ENCODE measurements at regions not wholly inside any gene's neighbourhood (a gene's known extent, or its start where the extent isn't known, plus 50 kb on each side); places are given as distances from the start of the nearest gene placed in this dataset.
"Not testable (repeated sequence)": the region's sequence is repeated elsewhere in the genome, so short reads cannot be mapped to it uniquely, and the experiment has no call there.

- Histone ChIP-seq H3K9me3 (ENCODE audit: control insufficient read depth, low read length) (no peaks in the 10 kb centered on the region), H3K36me3 (ENCODE audit: control insufficient read depth, insufficient read depth, low read length) (no peaks in the 10 kb centered on the region), H3K4me3 (ENCODE audit: low read length) (no peak overlapping the region), H3K9ac (ENCODE audit: low read length) (no peak overlapping the region), H3K4me1 (ENCODE audit: control insufficient read depth, insufficient read depth, low read length) (no peaks in the 10 kb centered on the region), H3K27me3 (ENCODE audit: control insufficient read depth, insufficient read depth, low read length) (peaks cover 10% of the 10 kb centered on the region)
Measured at GRCh38 chr7:398888-399287, 108.9 kb downstream of the FOXL3 start.

DNA sequence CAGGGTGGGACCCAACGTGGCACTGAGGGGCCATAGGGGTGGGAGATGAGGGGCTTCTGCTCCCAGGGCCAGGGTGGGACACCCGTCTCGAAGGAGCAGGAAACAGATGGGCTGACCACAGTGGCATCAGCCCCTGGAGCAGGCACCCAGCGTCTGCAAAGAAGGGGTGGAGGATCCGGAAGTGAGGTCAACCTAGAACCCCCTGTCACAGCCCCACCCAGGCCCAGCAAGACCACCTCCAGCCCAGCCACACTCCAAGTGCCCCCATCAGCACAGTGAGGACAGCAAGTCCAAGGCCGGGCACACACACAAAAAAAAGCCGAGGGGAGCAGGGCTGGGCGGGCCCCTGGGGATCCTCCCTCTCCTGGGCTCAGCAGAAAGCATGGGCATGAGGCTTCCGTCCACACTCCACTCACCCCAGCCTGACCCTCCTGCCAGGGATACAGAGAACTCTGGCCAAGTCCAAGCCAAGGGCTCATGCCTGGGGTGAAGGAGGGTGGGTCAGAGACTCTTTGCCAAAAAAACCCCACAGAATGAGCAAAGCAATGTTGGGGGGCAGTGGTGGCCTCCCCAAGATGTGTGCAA lies 111.0 kb downstream of the FOXL3 start:
- Histone ChIP-seq H3K27me3 (ENCODE audit: control insufficient read depth, insufficient read depth, low read length) (peaks cover 18% of the 10 kb centered on the region), H3K36me3 (ENCODE audit: control insufficient read depth, insufficient read depth, low read length) (no peaks in the 10 kb centered on the region), H3K4me3 (ENCODE audit: low read length) (no peak overlapping the region), H3K9ac (ENCODE audit: low read length) (no peak overlapping the region), H3K9me3 (ENCODE audit: control insufficient read depth, low read length) (no peaks in the 10 kb centered on the region), H3K4me1 (ENCODE audit: control insufficient read depth, insufficient read depth, low read length) (no peaks in the 10 kb centered on the region)

DNA sequence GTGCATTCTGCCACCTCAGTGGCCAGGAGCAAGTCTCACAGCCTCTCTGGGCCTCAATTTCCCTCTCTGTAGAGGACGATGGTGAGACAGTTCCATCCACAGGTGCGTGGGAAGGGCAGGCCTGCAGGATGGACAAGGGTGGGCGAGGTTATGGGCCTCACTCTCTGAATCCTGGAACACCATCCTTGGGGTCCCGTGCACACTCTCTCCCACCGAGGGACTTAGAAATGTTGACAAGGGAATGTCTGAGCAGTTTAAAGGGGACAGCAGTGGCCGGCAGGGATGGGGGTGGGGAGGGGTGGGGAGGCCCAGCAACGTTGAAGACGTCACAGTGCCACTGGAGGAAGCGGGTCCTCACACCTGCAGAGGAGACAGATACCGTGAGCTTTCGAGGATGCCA lies 111.5 kb downstream of the FOXL3 start:
- Histone ChIP-seq H3K36me3 (ENCODE audit: control insufficient read depth, insufficient read depth, low read length) (no peaks in the 10 kb centered on the region), H3K9me3 (ENCODE audit: control insufficient read depth, low read length) (no peaks in the 10 kb centered on the region), H3K4me3 (ENCODE audit: low read length) (no peak overlapping the region), H3K9ac (ENCODE audit: low read length) (no peak overlapping the region), H3K27me3 (ENCODE audit: control insufficient read depth, insufficient read depth, low read length) (peaks cover 19% of the 10 kb centered on the region), H3K4me1 (ENCODE audit: control insufficient read depth, insufficient read depth, low read length) (no peaks in the 10 kb centered on the region)

GRCh38 chr7:404812-405488 lies 114.7 kb downstream of the PDGFA start:
- H3K4me1 ChIP-seq (ENCODE audit: control insufficient read depth, insufficient read depth, low read length), result no peaks in the 10 kb centered on the region
- H3K36me3 ChIP-seq (ENCODE audit: control insufficient read depth, insufficient read depth, low read length), result no peaks in the 10 kb centered on the region
- H3K9me3 ChIP-seq (ENCODE audit: control insufficient read depth, low read length), result no peaks in the 10 kb centered on the region
- H3K9ac ChIP-seq (ENCODE audit: low read length), result no peak overlapping the region
- H3K4me3 ChIP-seq (ENCODE audit: low read length), result no peak overlapping the region
- peaks cover 22% of the 10 kb centered on the region for H3K27me3 ChIP-seq (ENCODE audit: control insufficient read depth, insufficient read depth, low read length)

GRCh38 chr7:405489-406211 lies 114.0 kb downstream of the PDGFA start:
- Histone ChIP-seq H3K4me1 (ENCODE audit: control insufficient read depth, insufficient read depth, low read length) (no peaks in the 10 kb centered on the region), H3K36me3 (ENCODE audit: control insufficient read depth, insufficient read depth, low read length) (no peaks in the 10 kb centered on the region), H3K4me3 (ENCODE audit: low read length) (no peak overlapping the region)

GRCh38 chr7:407721-408539 lies 111.7 kb downstream of the PDGFA start:
- Histone ChIP-seq H3K36me3 (ENCODE audit: control insufficient read depth, insufficient read depth, low read length) (no peaks in the 10 kb centered on the region), H3K9me3 (ENCODE audit: control insufficient read depth, low read length) (no peaks in the 10 kb centered on the region), H3K4me1 (ENCODE audit: control insufficient read depth, insufficient read depth, low read length) (no peaks in the 10 kb centered on the region), H3K9ac (ENCODE audit: low read length) (no peak overlapping the region), H3K27me3 (ENCODE audit: control insufficient read depth, insufficient read depth, low read length) (peaks cover 13% of the 10 kb centered on the region), H3K4me3 (ENCODE audit: low read length) (no peak overlapping the region)

More at GRCh38 chr7:405489-406211, 114.0 kb downstream of the PDGFA start:
- no peak overlapping the region for H3K9ac ChIP-seq (ENCODE audit: low read length)
- no peaks in the 10 kb centered on the region for H3K9me3 ChIP-seq (ENCODE audit: control insufficient read depth, low read length)
- H3K27me3 ChIP-seq (ENCODE audit: control insufficient read depth, insufficient read depth, low read length), result peaks cover 17% of the 10 kb centered on the region

GRCh38 chr7:408751-409311 lies 110.8 kb downstream of the PDGFA start:
- no peaks in the 10 kb centered on the region for H3K36me3 ChIP-seq (ENCODE audit: control insufficient read depth, insufficient read depth, low read length)
- no peaks in the 10 kb centered on the region for H3K4me1 ChIP-seq (ENCODE audit: control insufficient read depth, insufficient read depth, low read length)
- H3K9me3 ChIP-seq (ENCODE audit: control insufficient read depth, low read length), result no peaks in the 10 kb centered on the region
- no peak overlapping the region for H3K4me3 ChIP-seq (ENCODE audit: low read length)
- no peak overlapping the region for H3K9ac ChIP-seq (ENCODE audit: low read length)
- peaks cover 13% of the 10 kb centered on the region for H3K27me3 ChIP-seq (ENCODE audit: control insufficient read depth, insufficient read depth, low read length)

DNA sequence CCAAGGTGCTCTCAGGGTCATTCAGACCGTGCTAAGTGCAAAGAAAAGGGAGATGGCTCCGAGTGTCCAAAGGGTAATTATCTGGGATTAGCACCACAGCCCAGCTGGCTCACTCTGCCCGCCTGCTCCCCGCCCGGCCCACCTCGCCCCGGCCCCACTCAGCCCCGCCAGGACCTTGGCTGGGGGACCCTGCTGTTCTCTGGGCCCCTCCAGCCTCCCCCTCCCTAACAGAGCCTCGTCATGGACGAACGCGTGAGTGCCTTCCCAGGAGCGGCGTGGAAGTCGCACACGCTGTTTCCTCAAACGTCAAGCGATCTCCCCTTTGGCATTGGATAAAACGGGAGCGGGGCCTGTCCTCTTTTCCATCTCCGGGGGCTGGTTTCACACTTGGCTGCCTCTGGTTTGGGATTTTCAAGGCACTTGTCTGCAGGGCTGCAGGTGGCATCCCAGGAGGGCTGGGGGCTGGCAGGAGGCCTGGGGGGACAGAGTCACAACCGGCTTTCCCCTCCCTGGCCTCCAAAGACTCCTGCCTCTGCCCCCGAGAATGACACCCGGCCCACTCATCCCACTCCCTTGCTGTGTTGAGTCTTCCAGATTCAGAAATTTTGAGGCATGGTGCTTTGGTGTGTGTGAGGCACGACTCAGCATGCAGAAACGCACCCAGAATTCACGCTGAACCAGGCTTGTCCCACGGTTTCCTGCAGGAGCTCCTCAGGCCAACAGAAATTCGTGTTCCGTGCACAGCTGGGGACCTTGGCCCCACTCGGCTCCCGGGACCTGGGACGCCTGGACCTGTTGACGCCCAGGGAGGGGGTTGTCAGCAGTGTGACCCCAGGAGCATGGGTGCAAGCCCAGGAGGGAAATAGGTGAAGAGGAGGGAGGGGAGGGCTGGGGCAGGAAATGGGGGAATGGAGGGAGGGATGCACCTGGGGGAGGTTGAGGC lies 110.0 kb downstream of the PDGFA start:
- Histone ChIP-seq H3K9ac (ENCODE audit: low read length) (no peak overlapping the region), H3K9me3 (ENCODE audit: control insufficient read depth, low read length) (no peaks in the 10 kb centered on the region), H3K4me1 (ENCODE audit: control insufficient read depth, insufficient read depth, low read length) (no peaks in the 10 kb centered on the region), H3K27me3 (ENCODE audit: control insufficient read depth, insufficient read depth, low read length) (peaks cover 13% of the 10 kb centered on the region), H3K36me3 (ENCODE audit: control insufficient read depth, insufficient read depth, low read length) (no peaks in the 10 kb centered on the region), H3K4me3 (ENCODE audit: low read length) (no peak overlapping the region)

GRCh38 chr7:410395-410910 lies 109.2 kb downstream of the PDGFA start:
- Histone ChIP-seq H3K4me3 (ENCODE audit: low read length) (no peak overlapping the region), H3K36me3 (ENCODE audit: control insufficient read depth, insufficient read depth, low read length) (no peaks in the 10 kb centered on the region), H3K9me3 (ENCODE audit: control insufficient read depth, low read length) (no peaks in the 10 kb centered on the region), H3K4me1 (ENCODE audit: control insufficient read depth, insufficient read depth, low read length) (no peaks in the 10 kb centered on the region), H3K27me3 (ENCODE audit: control insufficient read depth, insufficient read depth, low read length) (peaks cover 10% of the 10 kb centered on the region), H3K9ac (ENCODE audit: low read length) (no peak overlapping the region)

- H3K9me3 ChIP-seq (ENCODE audit: control insufficient read depth, low read length); H3K4me1 ChIP-seq (ENCODE audit: control insufficient read depth, insufficient read depth, low read length); H3K36me3 ChIP-seq (ENCODE audit: control insufficient read depth, insufficient read depth, low read length); H3K27me3 ChIP-seq (ENCODE audit: control insufficient read depth, insufficient read depth, low read length); H3K4me3 ChIP-seq (ENCODE audit: low read length); H3K9ac ChIP-seq (ENCODE audit: low read length): not testable (repeated sequence)
Measured at GRCh38 chr7:411116-411515, 108.5 kb downstream of the PDGFA start.
